Endothelial cell of umbilical vein (primary cell): ENCODE measurements at regions not wholly inside any gene's neighbourhood (a gene's known extent, or its start where the extent isn't known, plus 50 kb on each side); places are given as distances from the start of the nearest gene placed in this dataset.

ENCODE experiments used
- BruUV-seq: library from RNA; stranded (reverse); fragments of 400-500 nt; replicated peaks from 2 replicates; lab custom pipeline; 2021; lab: Mats Ljungman, UMichigan
- CTCF ChIA-PET: fragments of 300-600, 350-600 bp; sonication (Branson Sonifier 250); formaldehyde crosslinking; loops from one replicate; lab custom pipeline; 2021; ENCODE audit warnings: antibody characterized with exemption, inconsistent platforms; lab: Charles Lee
- POLR2A ChIA-PET: fragments of 300-600, 350-600 bp; sonication (Branson Sonifier 250); formaldehyde crosslinking; loops from one replicate; lab custom pipeline; 2021; ENCODE audit warnings: antibody characterized with exemption, inconsistent platforms; lab: Charles Lee
- DNase-seq: peaks from one replicate; pipeline ENCODE4 v3.0.0-alpha.2; 2011; ENCODE audit warnings: low read depth, low spot score
- FAIRE-seq: peaks from 2 replicates; lab custom pipeline; 2011; peaks lifted over from hg19 to GRCh38; lab: Jason Lieb, UNC
- H2AFZ ChIP-seq: 2 replicates; pipeline ENCODE4 v1.6.0; 2012; ENCODE audit warnings: low read depth, low read length, control low read depth, inconsistent platforms
- H3K27ac ChIP-seq: 2 replicates; pipeline ENCODE4 v1.5.1; 2011; ENCODE audit warnings: low read depth, mild to moderate bottlenecking, control low read depth, low read length, moderate library complexity; ENCODE audit not compliant: insufficient read depth
- H3K27me3 ChIP-seq, 2 experiments: 2 replicates each; pipeline versions ENCODE4 v1.6.0 to v1.6.1; 2011; ENCODE audit warnings: low read length in 2 of 2, mixed read lengths in 1 of 2; ENCODE audit not compliant: control insufficient read depth in 2 of 2, insufficient read depth in 2 of 2
- H3K36me3 ChIP-seq, 2 experiments: 2 replicates in 1 of 2; 3 replicates in 1 of 2; pipeline ENCODE4 v1.5.1; 2011; ENCODE audit warnings: low read length in 2 of 2, mild to moderate bottlenecking in 1 of 2, moderate library complexity in 1 of 2; ENCODE audit not compliant: control insufficient read depth in 2 of 2, insufficient read depth in 2 of 2; ENCODE audit errors: extremely low read depth in 1 of 2
- H3K4me1 ChIP-seq: 3 replicates; pipeline ENCODE4 v1.5.1; 2011; ENCODE audit warnings: mild to moderate bottlenecking, low read length; ENCODE audit not compliant: control insufficient read depth, insufficient read depth; ENCODE audit errors: extremely low read depth
- H3K4me2 ChIP-seq: 2 replicates; pipeline ENCODE4 v1.6.1; 2011; ENCODE audit warnings: low read length, control low read depth, mixed read lengths; ENCODE audit not compliant: insufficient read depth
- H3K4me3 ChIP-seq, 3 experiments: fragments of 200-600 bp in 1 of 3; sonication (generic), shearing (Covaris generic) in 1 of 3; replicated peaks in 1 of 3; 2 replicates each; pipeline ENCODE4 v1.5.1; 2011 to 2016; ENCODE audit warnings: control low read depth in 3 of 3, low read length in 3 of 3, mild to moderate bottlenecking in 2 of 3, inconsistent platforms in 1 of 3, low read depth in 1 of 3, moderate library complexity in 1 of 3; ENCODE audit not compliant: insufficient read depth in 1 of 3
- H3K79me2 ChIP-seq: 2 replicates; pipeline ENCODE4 v1.6.0; 2012; ENCODE audit warnings: low read length, inconsistent platforms; ENCODE audit not compliant: control insufficient read depth, insufficient read depth
- H3K9ac ChIP-seq: replicated peaks from 2 replicates; pipeline ENCODE3; 2011; ENCODE audit warnings: low read length, control low read depth; ENCODE audit not compliant: insufficient read depth; ENCODE audit errors: extremely low read depth
- H3K9me1 ChIP-seq: replicated peaks from 3 replicates; pipeline ENCODE4 v1.6.0; 2011; ENCODE audit warnings: mild to moderate bottlenecking, low read length; ENCODE audit not compliant: control insufficient read depth, insufficient read depth; ENCODE audit errors: extremely low read depth
- H3K9me3 ChIP-seq: replicated peaks from 2 replicates; pipeline ENCODE4 v1.5.1; 2012; ENCODE audit warnings: low read length, inconsistent platforms; ENCODE audit not compliant: control insufficient read depth, insufficient read depth
- H4K20me1 ChIP-seq: replicated peaks from 2 replicates; pipeline ENCODE3; 2011; ENCODE audit warnings: mild to moderate bottlenecking, low read length; ENCODE audit not compliant: control insufficient read depth, insufficient read depth; ENCODE audit errors: extremely low read depth
- EZH2 ChIP-seq: IDR thresholded peaks from 2 replicates; pipeline ENCODE4 v1.6.1; 2012; ENCODE audit warnings: borderline replicate concordance, low read depth, mild to moderate bottlenecking, moderate library complexity, low read length, inconsistent platforms; ENCODE audit not compliant: severe bottlenecking
- FOS ChIP-seq: IDR thresholded peaks from 2 replicates; pipeline ENCODE4 v1.6.1; 2011; ENCODE audit warnings: mild to moderate bottlenecking, low read length, moderate library complexity, borderline replicate concordance; ENCODE audit not compliant: insufficient read depth
- GATA2 ChIP-seq: IDR thresholded peaks from 2 replicates; pipeline ENCODE4 v1.7.0; 2011; ENCODE audit warnings: low read depth, mild to moderate bottlenecking, moderate library complexity, mixed read lengths, low read length; ENCODE audit not compliant: insufficient read length, insufficient read depth
- JUN ChIP-seq: IDR thresholded peaks from 2 replicates; pipeline ENCODE4 v1.6.1; 2011; ENCODE audit warnings: borderline replicate concordance, low read depth; ENCODE audit not compliant: insufficient read length, insufficient read depth
- MYC ChIP-seq: IDR thresholded peaks from one replicate; pipeline ENCODE4 v1.6.1; 2011; ENCODE audit warnings: mild to moderate bottlenecking, low read depth, low read length
- POLR2A ChIP-seq: IDR thresholded peaks from 2 replicates; pipeline ENCODE4 v1.6.1; 2012; ENCODE audit warnings: low read depth, mild to moderate bottlenecking, control low read depth, low read length
- POLR2AphosphoS5 ChIP-seq: IDR thresholded peaks from 2 replicates; pipeline ENCODE4 v1.6.1; 2012; ENCODE audit warnings: low read depth, mild to moderate bottlenecking, control low read depth, low read length, moderate library complexity; ENCODE audit not compliant: insufficient read depth
- dilution Hi-C: fragments of 300-500 bp; cut with MboI; formaldehyde crosslinking; loops from one replicate; pipeline ENCODE4 v1.15.0; 2019; ENCODE audit warnings: low sequenced_read_pairs; ENCODE audit not compliant: extremely low pct_ligation_motif_present
- intact Hi-C: fragments of 100-400 bp; cut with micrococcal nuclease; formaldehyde crosslinking; loops from one replicate; pipeline ENCODE4 v1.10.0; 2022
- TF ChIP-seq, protein P1 (sequence below): IDR thresholded peaks from 2 replicates; pipeline ENCODE4 v1.6.1; 2011; ENCODE audit not compliant: insufficient read depth, insufficient read length
- TF ChIP-seq, protein P2 (sequence below), 2 donors: IDR thresholded peaks; 1 replicate in 1 of 2; 2 replicates in 1 of 2; pipeline ENCODE4 v1.5.1; 2011; ENCODE audit warnings: low read length in 2 of 2, mild to moderate bottlenecking in 2 of 2, moderate library complexity in 2 of 2, control low read depth in 1 of 2, inconsistent platforms in 1 of 2, low read depth in 1 of 2; ENCODE audit not compliant: insufficient read depth in 1 of 2; ENCODE audit errors: extremely low read depth in 1 of 2

DNA sequence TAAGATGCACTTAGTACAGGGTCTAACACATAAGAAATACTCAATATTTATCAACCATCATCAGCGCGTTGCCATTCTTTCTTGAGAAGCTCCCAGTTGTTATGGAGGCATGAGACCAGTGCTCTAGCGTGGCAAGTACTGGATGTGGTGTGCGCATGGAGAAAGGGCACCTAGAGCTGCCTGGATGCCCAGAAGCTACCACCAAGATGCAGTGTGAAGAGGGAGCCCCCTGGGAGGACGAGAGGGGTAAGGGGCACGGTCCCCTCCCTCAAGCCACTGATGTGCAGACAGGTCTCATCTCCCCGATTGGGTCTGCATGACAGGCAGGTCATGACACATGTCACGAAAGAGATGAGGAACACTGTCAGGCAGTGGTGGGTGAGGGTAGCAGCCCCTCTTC lies 127.7 kb upstream of the CXCL14 start:
- no peak for FAIRE-seq
- Histone ChIP-seq H3K9me1 (no peaks in the 10 kb centered on the region), H3K4me3 (no peak overlapping the region), H3K4me2 (no peak overlapping the region), H3K9ac (no peak overlapping the region), H3K27ac (no peak overlapping the region), H2AFZ (no peak overlapping the region), H3K36me3 (no peaks in the 10 kb centered on the region), H3K79me2 (no peaks in the 10 kb centered on the region), H4K20me1 (no peaks in the 10 kb centered on the region), H3K4me1 (no peaks in the 10 kb centered on the region), H3K9me3 (no peaks in the 10 kb centered on the region), H3K27me3 (no peaks in the 10 kb centered on the region)
- no peak for TF ChIP-seq POLR2A
- TF ChIP-seq MYC = no peak
- no peak for TF ChIP-seq FOS
- TF ChIP-seq, protein P1, sequence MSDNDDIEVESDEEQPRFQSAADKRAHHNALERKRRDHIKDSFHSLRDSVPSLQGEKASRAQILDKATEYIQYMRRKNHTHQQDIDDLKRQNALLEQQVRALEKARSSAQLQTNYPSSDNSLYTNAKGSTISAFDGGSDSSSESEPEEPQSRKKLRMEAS = no peak
- TF ChIP-seq EZH2 = no peak
- TF ChIP-seq, protein P2, sequence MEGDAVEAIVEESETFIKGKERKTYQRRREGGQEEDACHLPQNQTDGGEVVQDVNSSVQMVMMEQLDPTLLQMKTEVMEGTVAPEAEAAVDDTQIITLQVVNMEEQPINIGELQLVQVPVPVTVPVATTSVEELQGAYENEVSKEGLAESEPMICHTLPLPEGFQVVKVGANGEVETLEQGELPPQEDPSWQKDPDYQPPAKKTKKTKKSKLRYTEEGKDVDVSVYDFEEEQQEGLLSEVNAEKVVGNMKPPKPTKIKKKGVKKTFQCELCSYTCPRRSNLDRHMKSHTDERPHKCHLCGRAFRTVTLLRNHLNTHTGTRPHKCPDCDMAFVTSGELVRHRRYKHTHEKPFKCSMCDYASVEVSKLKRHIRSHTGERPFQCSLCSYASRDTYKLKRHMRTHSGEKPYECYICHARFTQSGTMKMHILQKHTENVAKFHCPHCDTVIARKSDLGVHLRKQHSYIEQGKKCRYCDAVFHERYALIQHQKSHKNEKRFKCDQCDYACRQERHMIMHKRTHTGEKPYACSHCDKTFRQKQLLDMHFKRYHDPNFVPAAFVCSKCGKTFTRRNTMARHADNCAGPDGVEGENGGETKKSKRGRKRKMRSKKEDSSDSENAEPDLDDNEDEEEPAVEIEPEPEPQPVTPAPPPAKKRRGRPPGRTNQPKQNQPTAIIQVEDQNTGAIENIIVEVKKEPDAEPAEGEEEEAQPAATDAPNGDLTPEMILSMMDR (IDR thresholded peaks at IDR 0.05; ENCODE audit: extremely low read depth in 1 of 2, insufficient read depth in 1 of 2, low read depth in 1 of 2, low read length in 2 of 2) = no peak
- no peak for TF ChIP-seq GATA2
- no peak for TF ChIP-seq JUN
- TF ChIP-seq POLR2AphosphoS5 = no peak
- intact Hi-C loops (no loop called here), dilution Hi-C loops (no loop called here)
- POLR2A ChIA-PET = no interaction called here
- CTCF ChIA-PET = no interaction called here
- DNase-seq = no peak
- no TSS peak for BruUV-seq
